ENCODE measurements at regions not wholly inside any gene's neighbourhood (a gene's known extent, or its start where the extent isn't known, plus 50 kb on each side); places are given as distances from the start of the nearest gene placed in this dataset.
"Not testable (repeated sequence)": the region's sequence is repeated elsewhere in the genome, so short reads cannot be mapped to it uniquely, and the experiment has no call there.

DNA sequence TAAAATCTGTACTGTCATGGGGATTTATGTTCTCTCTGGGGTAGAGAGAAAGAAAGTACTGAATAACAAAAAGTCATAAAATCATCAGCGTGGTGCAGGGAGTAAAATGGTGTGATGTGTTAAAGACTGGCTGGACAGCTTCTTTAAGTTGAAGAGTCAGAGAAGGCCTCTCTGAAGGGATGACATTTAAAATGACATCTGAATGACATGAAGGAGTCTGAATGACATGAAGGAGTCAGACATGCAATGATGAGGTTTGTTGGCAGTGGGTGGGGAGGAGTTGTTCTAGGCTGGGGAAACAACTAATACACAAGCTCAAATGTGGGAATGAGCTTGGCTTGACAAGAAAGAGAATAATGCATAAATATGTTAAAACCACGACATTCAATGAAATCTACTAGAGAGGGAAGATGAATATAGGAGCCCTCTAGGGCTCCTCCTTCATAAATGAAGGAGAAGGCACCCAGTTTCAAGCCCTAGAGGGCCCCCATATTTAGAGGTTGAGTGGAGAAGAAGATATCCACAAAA lies 63.9 kb upstream of the KIT start:
- TF ChIP-seq, protein P1, sequence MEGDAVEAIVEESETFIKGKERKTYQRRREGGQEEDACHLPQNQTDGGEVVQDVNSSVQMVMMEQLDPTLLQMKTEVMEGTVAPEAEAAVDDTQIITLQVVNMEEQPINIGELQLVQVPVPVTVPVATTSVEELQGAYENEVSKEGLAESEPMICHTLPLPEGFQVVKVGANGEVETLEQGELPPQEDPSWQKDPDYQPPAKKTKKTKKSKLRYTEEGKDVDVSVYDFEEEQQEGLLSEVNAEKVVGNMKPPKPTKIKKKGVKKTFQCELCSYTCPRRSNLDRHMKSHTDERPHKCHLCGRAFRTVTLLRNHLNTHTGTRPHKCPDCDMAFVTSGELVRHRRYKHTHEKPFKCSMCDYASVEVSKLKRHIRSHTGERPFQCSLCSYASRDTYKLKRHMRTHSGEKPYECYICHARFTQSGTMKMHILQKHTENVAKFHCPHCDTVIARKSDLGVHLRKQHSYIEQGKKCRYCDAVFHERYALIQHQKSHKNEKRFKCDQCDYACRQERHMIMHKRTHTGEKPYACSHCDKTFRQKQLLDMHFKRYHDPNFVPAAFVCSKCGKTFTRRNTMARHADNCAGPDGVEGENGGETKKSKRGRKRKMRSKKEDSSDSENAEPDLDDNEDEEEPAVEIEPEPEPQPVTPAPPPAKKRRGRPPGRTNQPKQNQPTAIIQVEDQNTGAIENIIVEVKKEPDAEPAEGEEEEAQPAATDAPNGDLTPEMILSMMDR (IDR thresholded peaks at IDR 0.05), result no peak
- H3K27me3 ChIP-seq, result no peaks in the 10 kb centered on the region
- no peaks in the 10 kb centered on the region for H3K36me3 ChIP-seq
- H3K9me3 ChIP-seq, result no peaks in the 10 kb centered on the region
- no peaks in the 10 kb centered on the region for H3K4me1 ChIP-seq
- H3K27ac ChIP-seq, result no peak overlapping the region
- H3K4me3 ChIP-seq, result no peak overlapping the region
- intact Hi-C loops (cut with DNase I), result no loop called here
- no peak for DNase-seq (ENCODE audit: low spot score in 2 of 2)

DNA sequence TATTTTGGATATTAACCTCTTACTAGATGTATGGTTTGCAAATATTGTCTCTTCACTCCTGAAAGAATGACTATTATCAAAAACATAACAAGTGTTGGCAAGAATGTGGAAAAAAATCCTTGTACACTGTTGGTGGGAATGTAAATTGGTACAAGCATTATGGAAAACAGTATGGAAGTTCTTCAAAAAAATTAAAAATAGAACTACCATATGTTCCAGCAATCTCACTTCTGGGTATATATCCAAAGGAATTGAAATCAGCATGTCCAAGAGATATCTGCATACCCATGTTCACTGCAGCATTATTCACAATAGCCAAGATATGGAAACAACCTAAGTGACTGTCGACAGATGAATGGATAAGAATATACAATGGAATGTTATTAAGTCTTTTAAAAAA lies 61.6 kb upstream of the KIT start:
- no peak overlapping the region for H3K4me3 ChIP-seq
- no peaks in the 10 kb centered on the region for H3K36me3 ChIP-seq
- H3K9me3 ChIP-seq, result no peaks in the 10 kb centered on the region
- intact Hi-C loops (cut with DNase I), result no loop called here
- H3K27ac ChIP-seq, result no peak overlapping the region
- no peaks in the 10 kb centered on the region for H3K4me1 ChIP-seq
- DNase-seq (ENCODE audit: low spot score in 2 of 2), result no peak
- no peaks in the 10 kb centered on the region for H3K27me3 ChIP-seq
- TF ChIP-seq, protein P1 (IDR thresholded peaks at IDR 0.05), result no peak

DNA sequence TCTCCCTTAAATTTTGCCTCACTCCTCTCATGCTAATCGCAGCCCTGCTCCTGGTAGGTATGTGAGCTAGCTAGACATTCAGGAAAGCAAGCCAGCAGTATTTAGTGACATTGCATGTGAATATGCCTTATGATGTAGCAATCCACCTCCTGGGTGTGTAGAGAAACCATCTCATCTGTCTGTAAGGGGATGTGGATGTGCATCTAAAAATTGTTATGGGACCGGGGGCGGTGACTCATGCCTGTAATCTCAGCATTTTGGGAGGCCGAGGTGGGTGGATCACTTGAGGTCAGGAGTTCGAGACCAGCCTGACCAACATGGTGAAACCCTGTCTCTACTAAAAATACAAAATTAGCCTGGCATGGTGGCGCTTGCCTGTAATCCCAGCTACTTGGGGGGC lies 60.1 kb upstream of the KIT start:
- DNase-seq (ENCODE audit: low spot score in 2 of 2); H3K27me3 ChIP-seq; H3K4me3 ChIP-seq; H3K36me3 ChIP-seq; H3K27ac ChIP-seq; intact Hi-C loops (cut with DNase I); H3K9me3 ChIP-seq; H3K4me1 ChIP-seq: not testable (repeated sequence)

DNA sequence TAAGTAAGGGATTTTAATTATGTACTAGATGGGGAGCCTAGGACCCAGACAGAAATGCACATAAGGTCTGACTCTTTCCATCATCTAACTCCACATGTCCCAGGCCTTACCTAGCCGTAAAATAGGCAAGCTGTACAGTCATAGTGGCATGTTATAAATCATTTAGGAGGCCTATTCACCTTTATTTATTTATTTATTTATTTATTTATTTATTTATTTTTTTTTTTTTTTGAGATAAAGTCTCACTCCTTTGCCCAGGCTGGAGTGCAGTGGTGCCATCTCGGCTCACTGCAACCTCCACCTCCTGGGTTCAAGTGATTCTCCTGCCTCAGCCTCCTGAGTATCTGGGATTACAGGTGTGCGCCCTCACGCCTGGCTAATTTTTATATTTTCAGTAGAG lies 55.6 kb upstream of the KIT start:
- H3K36me3 ChIP-seq; H3K27ac ChIP-seq; H3K4me3 ChIP-seq; intact Hi-C loops (cut with DNase I); H3K9me3 ChIP-seq; H3K4me1 ChIP-seq; H3K27me3 ChIP-seq; DNase-seq (ENCODE audit: low spot score in 2 of 2): not testable (repeated sequence)

DNA sequence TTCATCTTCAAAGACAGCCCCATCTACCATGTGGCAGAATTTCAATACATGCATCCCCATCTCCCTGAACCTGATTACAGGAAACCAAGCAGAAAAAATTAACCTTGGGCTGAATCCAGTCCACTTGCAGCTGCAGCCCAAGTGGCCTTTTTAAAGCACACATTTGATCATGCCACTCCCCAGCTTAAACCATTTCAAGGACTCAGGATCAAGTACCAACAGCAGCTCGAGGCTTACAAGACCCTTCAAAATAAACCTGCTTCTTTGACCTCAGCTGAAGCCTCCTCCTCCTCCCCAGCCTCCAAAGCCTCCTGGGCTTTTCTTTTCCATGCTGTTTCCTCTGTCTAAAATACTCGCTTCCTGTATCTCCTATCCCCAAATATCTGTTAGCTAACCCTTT lies 50.7 kb upstream of the KIT start:
- H3K27ac ChIP-seq, result no peak overlapping the region
- H3K4me3 ChIP-seq, result no peak overlapping the region
- H3K4me1 ChIP-seq, result no peaks in the 10 kb centered on the region
- intact Hi-C loops (cut with DNase I), result no loop called here
- TF ChIP-seq, protein P1 (IDR thresholded peaks at IDR 0.05), result no peak
- H3K9me3 ChIP-seq, result no peaks in the 10 kb centered on the region
- no peak for DNase-seq (ENCODE audit: low spot score in 2 of 2)
- no peaks in the 10 kb centered on the region for H3K36me3 ChIP-seq
- H3K27me3 ChIP-seq, result no peaks in the 10 kb centered on the region

DNA sequence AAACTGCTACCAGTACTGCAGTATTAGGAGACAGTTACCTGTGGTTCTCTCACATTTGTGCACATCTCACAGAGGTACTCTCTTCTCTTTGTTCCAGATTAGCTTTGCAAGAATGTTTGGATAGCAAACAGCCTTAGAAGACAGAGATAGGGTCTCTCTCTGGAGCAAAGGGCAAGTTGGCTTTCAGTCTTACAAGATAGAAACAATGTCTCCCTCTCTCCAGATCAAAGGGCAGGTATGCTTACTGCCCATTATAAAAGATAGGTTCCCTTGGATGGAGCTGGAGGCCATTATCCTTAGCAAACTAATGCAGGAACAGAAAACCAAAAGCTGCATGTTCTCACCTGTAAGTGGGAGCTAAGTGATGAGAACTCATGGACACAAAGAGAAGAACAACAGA lies 50.2 kb upstream of the KIT start:
- Histone ChIP-seq H3K27me3 (no peaks in the 10 kb centered on the region), H3K36me3 (no peaks in the 10 kb centered on the region), H3K9me3 (no peaks in the 10 kb centered on the region), H3K4me3 (no peak overlapping the region), H3K4me1 (no peaks in the 10 kb centered on the region), H3K27ac (no peak overlapping the region)
- TF ChIP-seq, protein P1 (IDR thresholded peaks at IDR 0.05), result no peak
- intact Hi-C loops (cut with DNase I), result no loop called here
- DNase-seq (ENCODE audit: low spot score in 2 of 2), result no peak
